ENCODE measurements at regions not wholly inside any gene's neighbourhood (a gene's known extent, or its start where the extent isn't known, plus 50 kb on each side); places are given as distances from the start of the nearest gene placed in this dataset.
A peak's percentile ranks its signal among the peaks of the same experiment; 100 is the strongest.

GRCh38 chr6:74609871-74610270, 596.0 kb downstream of the COL12A1 start:
- 17 to 32% methylated on average over 1 of the region's 1 CpG for WGBS, 2 donors
- intact Hi-C loops (cut with DNase I), result no loop called here

GRCh38 chr6:74607934-74608333, 597.9 kb downstream of the COL12A1 start:
- WGBS, 2 donors, result 41 to 53% methylated on average over 3 of the region's 3 CpGs

More at GRCh38 chr6:74609871-74610270, 596.0 kb downstream of the COL12A1 start:
- H3K27me3 ChIP-seq, result no peaks in the 10 kb centered on the region
- TF ChIP-seq CTCF (IDR thresholded peaks at IDR 0.05), result no peak
- TF ChIP-seq POLR2A (IDR thresholded peaks at IDR 0.05), result no peak
- H3K36me3 ChIP-seq, result no peaks in the 10 kb centered on the region
- peaks cover 0 to 10% (median 0%) of the 10 kb centered on the region in 3 donors for H3K4me1 ChIP-seq
- H3K27ac ChIP-seq, result no peak overlapping the region
- H3K9me3 ChIP-seq, result no peaks in the 10 kb centered on the region
- H3K4me3 ChIP-seq, result no peak overlapping the region
- DNase-seq, result no peak

GRCh38 chr6:74607468-74607867, 598.4 kb downstream of the COL12A1 start:
- no peaks in the 10 kb centered on the region for H3K9me3 ChIP-seq
- no peaks in the 10 kb centered on the region for H3K36me3 ChIP-seq
- TF ChIP-seq CTCF (IDR thresholded peaks at IDR 0.05), result no peak
- no peak for TF ChIP-seq POLR2A (IDR thresholded peaks at IDR 0.05)
- H3K27me3 ChIP-seq, result no peaks in the 10 kb centered on the region
- intact Hi-C loops (cut with DNase I), result no loop called here
- peaks cover 0 to 10% (median 0%) of the 10 kb centered on the region in 3 donors for H3K4me1 ChIP-seq
- 78 to 100% methylated on average over 1 of the region's 1 CpG for WGBS, 2 donors
- no peak for DNase-seq
- H3K27ac ChIP-seq, result no peak overlapping the region
- no peak overlapping the region for H3K4me3 ChIP-seq

More at GRCh38 chr6:74607934-74608333, 597.9 kb downstream of the COL12A1 start:
- intact Hi-C loops (cut with DNase I), result no loop called here
- Histone ChIP-seq H3K9me3 (no peaks in the 10 kb centered on the region), H3K27me3 (no peaks in the 10 kb centered on the region), H3K27ac (no peak overlapping the region), H3K4me1 (peaks cover 0 to 10% (median 0%) of the 10 kb centered on the region in 3 donors), H3K4me3 (no peak overlapping the region), H3K36me3 (no peaks in the 10 kb centered on the region)
- no peak for TF ChIP-seq CTCF (IDR thresholded peaks at IDR 0.05)
- TF ChIP-seq POLR2A (IDR thresholded peaks at IDR 0.05), result no peak
- no peak for DNase-seq

- H3K27ac ChIP-seq, result peak overlapping the region in 3 of 4 donors; percentile 35 to 54 (median 53)
- DNase-seq, result no peak
- intact Hi-C loops (cut with DNase I), result no loop called here
- H3K4me1 ChIP-seq, result peaks cover 0 to 10% (median 0%) of the 10 kb centered on the region in 3 donors
- H3K4me3 ChIP-seq, result no peak overlapping the region
- 18 to 48% methylated on average over 3 of the region's 3 CpGs for WGBS, 2 donors
- no peaks in the 10 kb centered on the region for H3K36me3 ChIP-seq
- no peaks in the 10 kb centered on the region for H3K27me3 ChIP-seq
- H3K9me3 ChIP-seq, result no peaks in the 10 kb centered on the region
- TF ChIP-seq CTCF (IDR thresholded peaks at IDR 0.05) (no peak), POLR2A (IDR thresholded peaks at IDR 0.05) (no peak)
These were observed 599.2 kb downstream of the COL12A1 start for GRCh38 chr6:74606582-74607071.

GRCh38 chr6:74605922-74606581, 599.8 kb downstream of the COL12A1 start:
- H3K9me3 ChIP-seq, result no peaks in the 10 kb centered on the region
- H3K27ac ChIP-seq, result peak overlapping the region in 3 of 4 donors; percentile 50 to 54 (median 53)
- no peak for DNase-seq
- TF ChIP-seq POLR2A (IDR thresholded peaks at IDR 0.05) (no peak), CTCF (IDR thresholded peaks at IDR 0.05) (no peak)
- H3K36me3 ChIP-seq, result no peaks in the 10 kb centered on the region
- intact Hi-C loops (cut with DNase I), result no loop called here
- WGBS, 2 donors, result 73 to 84% methylated on average over 3 of the region's 3 CpGs
- H3K27me3 ChIP-seq, result no peaks in the 10 kb centered on the region
- H3K4me3 ChIP-seq, result no peak overlapping the region
- peaks cover 0 to 10% (median 0%) of the 10 kb centered on the region in 3 donors for H3K4me1 ChIP-seq
